ENCODE measurements at regions not wholly inside any gene's neighbourhood (a gene's known extent, or its start where the extent isn't known, plus 50 kb on each side); places are given as distances from the start of the nearest gene placed in this dataset.

GRCh38 chr1:57881639-57882038 lies 457.8 kb upstream of the DAB1 start:
- DNase-seq (ENCODE audit: low read depth): no peak
- TF ChIP-seq CTCF (IDR thresholded peaks at IDR 0.05; ENCODE audit: low read length, missing control alignments): no peak
- no peak overlapping the region for H3K4me3 ChIP-seq (replicated peaks; ENCODE audit: low read depth, low read length)

GRCh38 chr1:57879700-57880099 lies 455.8 kb upstream of the DAB1 start:
- no peak for DNase-seq (ENCODE audit: low read depth)
- no peak overlapping the region for H3K4me3 ChIP-seq (replicated peaks; ENCODE audit: low read depth, low read length)

GRCh38 chr1:57874418-57874877 lies 450.6 kb upstream of the DAB1 start:
- no peak for TF ChIP-seq CTCF (IDR thresholded peaks at IDR 0.05; ENCODE audit: low read length, missing control alignments)
- no peak overlapping the region for H3K4me3 ChIP-seq (replicated peaks; ENCODE audit: low read depth, low read length)
- no peak for DNase-seq (ENCODE audit: low read depth)

More at GRCh38 chr1:57879700-57880099, 455.8 kb upstream of the DAB1 start:
- no peak for TF ChIP-seq CTCF (IDR thresholded peaks at IDR 0.05; ENCODE audit: low read length, missing control alignments)

- TF ChIP-seq CTCF (IDR thresholded peaks at IDR 0.05; ENCODE audit: low read length, missing control alignments): no peak
- no peak for DNase-seq (ENCODE audit: low read depth)
- H3K4me3 ChIP-seq (replicated peaks; ENCODE audit: low read depth, low read length): no peak overlapping the region
Measured at GRCh38 chr1:57872913-57873312, 449.1 kb upstream of the DAB1 start.

GRCh38 chr1:57868908-57869307 lies 445.0 kb upstream of the DAB1 start:
- H3K4me3 ChIP-seq (replicated peaks; ENCODE audit: low read depth, low read length): no peak overlapping the region
- no peak for DNase-seq (ENCODE audit: low read depth)
- no peak for TF ChIP-seq CTCF (IDR thresholded peaks at IDR 0.05; ENCODE audit: low read length, missing control alignments)

- TF ChIP-seq CTCF (IDR thresholded peaks at IDR 0.05; ENCODE audit: low read length, missing control alignments): no peak
- H3K4me3 ChIP-seq (replicated peaks; ENCODE audit: low read depth, low read length): no peak overlapping the region
- no peak for DNase-seq (ENCODE audit: low read depth)
Measured at GRCh38 chr1:57868239-57868638, 444.4 kb upstream of the DAB1 start.

- TF ChIP-seq CTCF (IDR thresholded peaks at IDR 0.05; ENCODE audit: low read length, missing control alignments): no peak
- no peak overlapping the region for H3K4me3 ChIP-seq (replicated peaks; ENCODE audit: low read depth, low read length)
- no peak for DNase-seq (ENCODE audit: low read depth)
Measured at GRCh38 chr1:57866998-57867397, 443.1 kb upstream of the DAB1 start.
